ENCODE measurements at regions not wholly inside any gene's neighbourhood (a gene's known extent, or its start where the extent isn't known, plus 50 kb on each side); places are given as distances from the start of the nearest gene placed in this dataset.
A peak's percentile ranks its signal among the peaks of the same experiment; 100 is the strongest.

DNA sequence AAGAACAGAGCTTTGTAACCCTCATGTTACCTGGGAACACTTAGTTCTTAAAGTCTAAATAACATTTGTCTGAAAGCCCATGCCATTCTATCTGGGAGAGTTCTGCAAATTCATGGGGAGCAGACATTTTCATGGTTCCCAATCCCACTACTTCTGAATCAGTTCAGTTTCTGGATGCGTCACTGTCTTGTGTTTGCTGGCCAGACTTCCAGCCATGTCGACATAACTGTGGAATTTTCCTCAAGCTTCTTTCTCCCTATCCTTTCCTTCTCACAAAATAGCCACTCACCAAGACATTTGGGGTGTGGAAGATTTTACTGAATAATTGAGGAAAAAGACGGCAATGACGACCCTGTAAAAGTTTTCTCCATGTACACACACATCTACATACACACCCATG, 272.5 kb downstream of the NEBL start:
- DNase-seq (ENCODE audit: low read depth, low spot score), result no peak
- in situ Hi-C loops (cut with HindIII; ENCODE audit: low pct_unique_long_range_greater_than_20kb, low sequenced_read_pairs), result no loop called here

DNA sequence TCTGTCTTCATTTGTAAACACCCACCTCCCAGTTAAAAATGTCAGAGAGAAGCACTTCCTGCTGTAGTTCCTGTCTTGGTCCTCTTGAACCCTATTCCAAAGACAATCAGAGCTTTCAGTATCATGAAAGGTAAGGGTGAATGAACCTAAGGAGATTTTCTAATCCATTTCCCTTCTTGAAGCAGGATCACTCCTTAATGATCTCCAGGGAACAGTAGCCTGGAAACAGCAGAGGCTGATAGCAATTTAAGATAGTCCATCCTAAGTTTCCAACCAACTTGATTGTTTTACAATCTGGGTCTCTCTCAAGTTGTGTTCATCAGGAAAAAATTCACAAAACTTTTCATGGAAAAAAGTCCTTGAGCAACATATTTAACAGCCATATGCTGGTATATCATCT, 273.6 kb downstream of the NEBL start:
- DNase-seq (ENCODE audit: low read depth, low spot score), result no peak
- in situ Hi-C loops (cut with HindIII; ENCODE audit: low pct_unique_long_range_greater_than_20kb, low sequenced_read_pairs), result no loop called here

DNA sequence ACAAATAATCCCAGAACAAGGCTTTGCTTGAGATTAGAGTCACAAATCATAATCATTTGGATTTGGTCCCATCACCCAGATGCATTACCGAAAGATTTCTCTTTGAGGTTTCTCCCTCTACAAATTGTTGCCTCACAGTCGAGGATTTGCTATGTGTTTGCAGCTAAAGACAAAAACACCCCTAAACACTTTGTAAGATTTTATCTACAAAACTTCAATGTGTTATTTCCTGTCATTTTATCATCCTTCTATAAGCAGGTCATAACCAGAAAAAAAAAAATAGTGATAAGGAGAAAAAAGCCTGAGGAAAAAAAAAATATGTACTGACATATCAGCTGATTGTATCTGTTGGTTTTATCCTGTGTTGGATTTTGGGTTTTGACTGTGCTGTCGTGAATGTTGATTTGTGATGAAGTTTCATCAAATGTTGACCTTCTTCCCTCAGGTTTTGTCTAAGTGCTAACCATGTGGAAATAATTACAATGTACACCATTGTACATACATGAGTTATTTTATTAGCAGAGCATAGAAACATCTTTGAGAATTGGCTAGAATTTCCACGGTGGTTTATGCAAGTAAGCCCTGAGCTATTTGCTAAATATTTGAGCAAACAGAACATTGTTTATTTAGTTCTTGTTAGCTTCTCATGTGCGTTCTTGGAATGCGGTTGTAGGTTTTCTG, 274.4 kb downstream of the NEBL start:
- peak; percentile 55 for DNase-seq (ENCODE audit: low read depth, low spot score)
- in situ Hi-C loops (cut with HindIII; ENCODE audit: low pct_unique_long_range_greater_than_20kb, low sequenced_read_pairs), result no loop called here

DNA sequence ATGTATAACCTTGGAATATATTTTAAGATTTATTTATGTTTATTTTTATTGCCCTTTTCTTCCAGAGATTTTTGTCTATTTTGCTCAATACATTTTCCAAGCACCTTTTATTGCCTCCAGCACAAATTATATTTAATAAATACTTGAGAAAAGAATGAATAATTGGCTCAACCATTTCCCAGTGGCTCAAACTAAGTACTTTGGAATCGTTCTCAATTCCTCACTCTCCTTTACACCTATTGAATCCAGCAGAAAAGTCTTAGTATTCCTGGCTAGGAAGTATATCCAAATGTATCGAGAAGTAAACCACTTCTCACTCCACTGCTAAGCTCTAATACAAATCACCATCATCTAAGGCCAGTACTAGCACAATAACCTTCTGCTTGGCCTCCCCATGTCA, 276.1 kb downstream of the NEBL start:
- DNase-seq (ENCODE audit: low read depth, low spot score), result no peak
- in situ Hi-C loops (cut with HindIII; ENCODE audit: low pct_unique_long_range_greater_than_20kb, low sequenced_read_pairs), result no loop called here

DNA sequence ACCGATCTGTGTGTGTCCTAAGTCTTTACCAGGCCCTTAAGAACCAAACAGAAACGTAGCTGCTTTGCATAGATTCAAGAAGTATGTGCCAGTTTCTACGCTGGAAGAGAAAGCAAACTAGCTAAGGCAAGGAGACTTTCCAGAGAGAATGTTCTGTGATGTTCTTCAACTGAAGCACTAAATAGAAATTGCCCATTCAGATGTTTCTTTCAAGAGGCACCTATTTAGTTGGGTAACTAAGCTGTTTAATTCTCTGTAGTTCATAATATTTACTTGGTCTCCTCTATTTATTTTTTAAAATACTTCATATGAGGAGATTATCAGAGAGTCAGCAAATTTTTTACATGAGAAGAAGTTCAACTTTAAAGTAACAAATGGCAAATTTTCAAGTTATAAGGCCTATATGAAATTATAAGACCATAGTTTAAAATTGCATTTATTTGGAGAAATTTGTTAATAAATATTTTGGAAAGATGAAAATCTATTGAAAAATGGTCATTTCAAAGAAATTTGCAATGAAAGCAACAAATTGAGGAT, 279.0 kb downstream of the NEBL start:
- in situ Hi-C loops (cut with HindIII; ENCODE audit: low pct_unique_long_range_greater_than_20kb, low sequenced_read_pairs), result no loop called here
- DNase-seq (ENCODE audit: low read depth, low spot score), result no peak

DNA sequence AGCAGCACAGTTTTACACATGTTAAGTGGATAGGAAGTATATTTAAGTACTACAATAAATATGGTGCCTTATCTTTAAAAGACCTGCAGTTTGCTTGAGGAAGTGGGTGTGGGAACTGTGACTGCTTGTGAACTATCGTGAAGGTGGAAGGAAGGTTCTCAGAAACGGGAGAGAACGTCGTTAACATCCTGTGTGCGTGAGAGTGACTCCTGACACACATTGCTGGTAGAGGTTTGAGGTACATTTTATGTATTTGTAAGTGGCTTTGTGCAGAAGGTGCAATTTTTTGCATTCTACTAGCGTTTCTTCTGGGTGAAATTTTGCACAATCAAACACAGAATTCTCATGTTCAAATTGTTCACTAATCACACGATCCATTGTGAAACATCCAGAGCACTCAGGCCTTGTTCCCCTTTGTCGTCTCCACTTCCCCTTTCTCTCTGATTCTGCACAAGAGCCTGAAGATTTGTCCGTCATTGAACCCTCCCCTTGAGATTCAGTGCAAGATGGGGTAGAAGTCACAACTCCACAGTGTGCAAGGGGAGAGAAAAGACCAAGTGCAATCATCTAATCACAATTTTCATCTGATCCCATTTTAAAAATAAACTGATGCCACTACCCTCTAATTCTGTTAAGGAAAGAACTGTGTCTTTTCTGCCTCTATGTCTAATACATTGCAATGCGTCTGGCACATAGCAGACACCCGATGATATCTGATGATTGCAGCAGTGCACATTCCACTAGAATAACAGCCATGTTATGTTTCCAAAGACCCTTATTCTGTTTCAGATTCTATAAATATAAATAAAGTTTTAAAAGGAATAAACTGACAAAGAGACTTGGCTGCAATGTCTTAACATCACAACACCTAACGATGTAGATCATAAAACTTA, 279.9 kb downstream of the NEBL start:
- in situ Hi-C loops (cut with HindIII; ENCODE audit: low pct_unique_long_range_greater_than_20kb, low sequenced_read_pairs), result no loop called here
- no peak for DNase-seq (ENCODE audit: low read depth, low spot score)

DNA sequence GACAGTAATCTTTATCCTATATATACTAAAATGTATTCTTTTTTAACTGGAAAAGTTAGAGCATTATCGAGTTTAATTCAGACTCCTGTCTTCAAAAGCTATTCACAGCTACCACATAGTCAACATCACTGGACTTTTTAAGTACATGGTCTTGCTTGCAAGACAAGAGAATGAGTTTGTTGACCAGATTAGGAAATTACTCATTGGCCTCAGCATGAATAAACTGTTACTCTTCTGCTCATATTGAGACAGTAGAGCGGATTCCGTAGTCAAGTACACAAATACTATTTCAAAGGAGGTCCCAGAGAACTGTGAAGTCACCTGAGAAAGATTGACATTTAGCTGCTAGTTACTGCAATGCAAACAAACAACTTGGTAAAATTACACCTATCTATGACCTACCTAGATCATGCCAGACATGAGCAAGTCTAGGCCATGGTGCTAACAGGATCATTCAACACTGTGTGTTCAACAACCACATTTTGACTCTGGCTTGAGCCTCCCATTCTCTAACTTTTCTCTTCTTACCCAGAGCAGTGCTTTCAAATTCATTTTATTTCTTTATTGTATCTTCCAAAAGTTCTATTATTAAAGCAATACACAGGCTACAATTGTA, 280.9 kb downstream of the NEBL start:
- in situ Hi-C loops (cut with HindIII; ENCODE audit: low pct_unique_long_range_greater_than_20kb, low sequenced_read_pairs), result no loop called here
- DNase-seq (ENCODE audit: low read depth, low spot score), result no peak

DNA sequence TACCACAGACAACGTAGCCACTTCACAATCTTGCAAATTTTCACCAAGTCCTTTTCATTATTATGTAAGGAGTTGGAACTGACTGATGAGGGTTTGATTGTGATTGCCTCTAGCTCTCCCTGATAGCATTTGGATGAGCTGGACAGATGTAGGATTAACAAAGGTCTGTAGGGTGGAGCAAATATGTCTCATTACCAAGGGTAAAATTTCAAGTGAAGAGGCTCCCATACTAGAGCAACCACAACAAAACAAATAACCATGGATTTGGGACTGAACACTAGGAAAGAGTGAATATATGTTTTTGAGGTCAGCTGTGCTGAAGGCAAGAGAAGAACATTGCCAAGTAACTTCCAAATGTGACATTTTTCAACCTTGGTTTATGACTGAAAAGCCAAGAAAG, 281.7 kb downstream of the NEBL start:
- in situ Hi-C loops (cut with HindIII; ENCODE audit: low pct_unique_long_range_greater_than_20kb, low sequenced_read_pairs), result no loop called here
- DNase-seq (ENCODE audit: low read depth, low spot score), result no peak

DNA sequence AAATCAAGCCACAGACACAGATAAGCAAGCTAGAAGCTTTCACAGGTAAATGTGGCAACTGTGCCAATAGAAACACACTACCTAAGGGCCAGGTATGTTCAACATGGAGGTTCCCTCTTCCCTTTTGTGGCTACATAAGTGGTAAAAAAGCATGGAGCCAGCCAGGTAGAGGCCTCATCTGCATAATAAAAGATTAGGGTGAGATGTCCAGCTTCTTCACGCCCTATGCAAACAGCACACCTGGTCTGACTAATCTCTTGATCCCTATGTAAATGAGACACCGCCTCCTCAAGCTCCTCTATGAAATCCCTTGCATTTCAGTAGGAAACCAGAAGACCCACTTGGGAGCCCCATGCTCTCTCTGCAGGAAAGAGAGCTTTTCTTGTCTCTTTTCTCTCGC, 282.2 kb downstream of the NEBL start:
- in situ Hi-C loops (cut with HindIII; ENCODE audit: low pct_unique_long_range_greater_than_20kb, low sequenced_read_pairs), result no loop called here
- no peak for DNase-seq (ENCODE audit: low read depth, low spot score)

DNA sequence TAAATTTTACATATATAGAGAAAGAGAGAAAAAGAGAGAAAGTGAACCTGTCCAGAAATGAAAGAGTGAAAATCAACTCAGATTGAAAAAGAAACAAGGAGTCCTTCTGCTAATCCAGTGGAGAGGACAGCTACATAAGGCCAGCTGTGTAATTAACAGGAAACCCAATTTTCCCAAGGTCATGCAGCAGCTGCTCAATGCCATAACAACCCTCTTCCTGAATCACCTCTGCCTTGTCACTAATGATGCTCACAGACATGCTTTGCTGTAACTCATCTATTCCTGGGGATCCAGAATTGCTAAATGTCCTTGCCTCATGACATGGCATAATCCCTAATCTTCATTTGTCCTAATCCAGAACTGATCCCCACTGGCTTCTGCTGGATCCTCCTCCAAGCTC, 288.6 kb downstream of the NEBL start:
- DNase-seq (ENCODE audit: low read depth, low spot score), result no peak
- in situ Hi-C loops (cut with HindIII; ENCODE audit: low pct_unique_long_range_greater_than_20kb, low sequenced_read_pairs), result no loop called here

DNA sequence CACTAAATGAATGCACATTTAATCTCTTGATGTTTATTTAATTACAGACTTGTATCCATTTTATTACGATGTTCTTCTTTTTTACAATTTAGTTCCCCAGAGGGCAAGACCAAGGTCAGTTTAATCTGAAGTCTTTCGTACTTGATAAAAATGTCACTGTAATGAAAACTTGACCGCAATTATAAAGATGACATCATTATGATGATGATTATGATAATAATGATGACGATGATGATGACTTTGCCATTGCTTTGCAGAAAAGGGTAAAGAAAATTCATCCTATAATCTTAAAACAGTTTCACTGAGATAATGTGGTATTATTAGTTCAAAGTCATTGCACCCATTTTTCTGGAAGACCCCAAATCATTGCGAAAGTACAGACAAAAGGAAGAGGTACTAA, 290.1 kb downstream of the NEBL start:
- in situ Hi-C loops (cut with HindIII; ENCODE audit: low pct_unique_long_range_greater_than_20kb, low sequenced_read_pairs), result no loop called here
- DNase-seq (ENCODE audit: low read depth, low spot score), result no peak

DNA sequence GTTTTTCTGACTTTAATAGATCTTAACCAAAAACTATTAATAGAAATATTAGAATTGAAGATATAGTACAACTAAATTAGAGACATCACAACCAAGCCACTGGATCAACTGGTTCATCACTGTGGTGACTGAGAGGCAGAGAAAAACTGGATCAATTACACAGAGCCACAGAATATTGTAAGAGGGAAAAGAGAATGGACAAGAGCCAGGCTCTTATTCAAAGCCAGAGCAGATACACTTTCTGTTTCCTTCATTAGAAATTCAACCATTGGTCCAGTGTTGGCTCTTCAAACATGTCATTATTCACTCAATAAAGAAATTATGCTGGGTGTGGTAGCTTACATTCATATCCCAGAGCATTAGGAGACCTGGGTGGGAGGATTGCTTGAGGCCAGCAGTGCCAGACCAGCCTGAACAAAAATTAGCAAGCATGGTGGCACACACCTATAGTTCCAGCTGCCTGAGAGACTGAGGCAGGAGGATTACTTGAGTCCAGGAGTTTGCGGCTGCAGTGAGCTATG, 295.1 kb downstream of the NEBL start:
- in situ Hi-C loops (cut with HindIII; ENCODE audit: low pct_unique_long_range_greater_than_20kb, low sequenced_read_pairs), result no loop called here

DNA sequence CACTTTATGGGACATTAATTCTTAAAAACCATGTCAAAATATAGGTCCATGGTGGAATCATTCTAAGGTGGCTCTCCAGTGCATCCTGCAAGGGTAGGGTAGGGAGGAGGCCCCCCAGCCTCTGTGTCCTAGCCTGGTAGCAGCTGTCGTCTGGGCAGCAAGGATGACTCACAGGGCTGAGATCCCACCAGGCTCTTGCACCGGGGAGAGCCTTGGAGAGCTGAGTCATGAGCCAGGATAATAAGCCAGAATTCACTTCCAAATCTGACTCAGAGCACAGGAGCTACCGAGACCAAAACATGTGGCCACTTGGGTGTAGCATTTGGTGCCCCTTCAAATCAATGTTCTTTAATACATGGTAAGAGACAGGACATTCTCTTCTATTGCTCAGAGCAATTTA, 298.5 kb downstream of the NEBL start:
- in situ Hi-C loops (cut with HindIII; ENCODE audit: low pct_unique_long_range_greater_than_20kb, low sequenced_read_pairs), result no loop called here
- DNase-seq (ENCODE audit: low read depth, low spot score), result no peak

More for the DNA sequence above, 295.1 kb downstream of the NEBL start:
- no peak for DNase-seq (ENCODE audit: low read depth, low spot score)

DNA sequence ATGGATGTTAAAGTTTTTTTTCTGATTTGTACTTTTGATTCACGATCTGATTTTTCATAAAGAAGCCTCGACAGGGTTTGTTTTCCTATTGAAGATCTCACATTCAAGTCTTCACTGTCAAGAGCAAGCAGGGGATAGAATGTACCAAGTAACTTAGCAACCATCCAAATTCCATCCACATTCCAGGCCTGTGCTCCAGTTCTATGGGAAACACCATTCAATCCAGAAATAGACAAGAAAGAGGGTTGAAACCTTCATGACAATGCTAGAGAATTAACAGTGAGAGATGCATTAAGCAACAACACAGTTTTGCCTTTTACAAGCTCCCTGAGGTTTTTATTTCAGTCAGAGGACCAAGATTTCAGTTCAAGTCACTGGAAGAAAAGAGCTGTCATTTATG, 300.2 kb downstream of the NEBL start:
- no peak for DNase-seq (ENCODE audit: low read depth, low spot score)
- in situ Hi-C loops (cut with HindIII; ENCODE audit: low pct_unique_long_range_greater_than_20kb, low sequenced_read_pairs), result no loop called here

DNA sequence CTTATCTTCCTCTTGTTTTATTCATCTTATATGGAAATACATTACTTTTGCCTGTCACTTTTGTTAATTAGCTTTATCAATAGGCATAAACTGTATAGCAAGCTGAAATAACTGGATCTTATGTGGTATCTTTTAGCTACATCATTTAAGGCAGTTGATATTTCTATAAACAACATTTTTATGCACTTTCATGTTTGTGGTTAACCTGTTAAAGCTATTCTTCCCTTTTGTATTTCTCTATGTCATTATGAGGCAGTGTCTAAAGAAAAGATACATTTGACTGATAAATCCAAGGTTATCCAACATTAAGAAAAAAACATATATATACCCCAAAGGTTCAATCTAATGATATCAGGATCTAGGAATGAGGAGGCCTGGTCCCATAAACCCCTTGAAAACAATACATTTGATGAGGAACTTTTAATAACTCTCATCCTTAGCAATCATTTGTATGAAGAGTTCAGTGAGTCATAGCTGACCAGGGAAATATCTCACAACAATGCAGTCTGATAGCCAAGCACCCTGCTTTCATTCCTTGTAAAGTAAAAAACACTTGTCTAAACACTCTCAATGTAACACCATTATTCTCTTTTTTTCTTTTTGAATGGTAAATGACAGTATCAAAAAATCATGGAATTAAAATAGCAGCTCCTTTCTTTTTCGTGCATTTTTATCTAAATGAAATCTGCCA, 300.9 kb downstream of the NEBL start:
- no peak for DNase-seq (ENCODE audit: low read depth, low spot score)
- in situ Hi-C loops (cut with HindIII; ENCODE audit: low pct_unique_long_range_greater_than_20kb, low sequenced_read_pairs), result no loop called here

DNA sequence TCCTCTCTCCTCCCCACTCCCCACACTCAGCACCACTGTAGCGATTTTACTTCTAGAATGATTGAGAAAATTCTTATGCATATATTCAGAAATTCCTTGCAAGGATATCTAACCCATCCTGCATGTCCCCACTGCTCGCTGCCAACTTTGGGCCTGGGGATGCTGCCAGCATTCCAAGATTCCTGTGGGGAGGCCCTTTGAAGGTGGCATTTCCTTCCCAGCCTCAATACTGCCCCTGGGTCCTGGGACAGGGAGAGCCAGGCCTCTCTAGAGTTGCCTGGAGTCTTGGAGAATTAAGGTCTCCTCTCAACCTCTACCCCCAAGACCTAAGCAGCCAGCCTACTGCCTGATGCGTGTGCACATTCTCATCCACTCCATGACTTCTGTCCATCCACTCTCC, 303.5 kb downstream of the NEBL start:
- in situ Hi-C loops (cut with HindIII; ENCODE audit: low pct_unique_long_range_greater_than_20kb, low sequenced_read_pairs), result no loop called here
- DNase-seq (ENCODE audit: low read depth, low spot score), result no peak

DNA sequence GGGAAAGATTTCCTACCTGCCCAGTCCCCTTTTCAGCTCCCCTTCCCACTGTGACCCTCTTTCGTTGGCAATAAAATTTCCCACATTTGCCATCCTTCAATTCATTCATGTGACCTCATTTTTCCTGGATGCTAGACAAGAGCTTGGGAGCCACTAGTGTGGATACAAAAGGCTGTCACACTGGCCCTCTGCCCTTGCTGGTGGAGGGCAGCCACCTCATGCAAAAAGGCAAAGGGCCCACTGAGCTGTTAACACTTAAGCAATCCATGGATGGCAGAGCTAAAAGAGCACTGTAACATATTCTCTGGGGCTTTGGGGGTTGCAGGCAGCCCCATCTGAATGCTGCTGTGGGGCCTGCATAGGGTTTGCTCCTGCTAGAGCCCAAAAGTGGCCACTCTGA, 315.1 kb downstream of the NEBL start:
- in situ Hi-C loops (cut with HindIII; ENCODE audit: low pct_unique_long_range_greater_than_20kb, low sequenced_read_pairs), result no loop called here

DNA sequence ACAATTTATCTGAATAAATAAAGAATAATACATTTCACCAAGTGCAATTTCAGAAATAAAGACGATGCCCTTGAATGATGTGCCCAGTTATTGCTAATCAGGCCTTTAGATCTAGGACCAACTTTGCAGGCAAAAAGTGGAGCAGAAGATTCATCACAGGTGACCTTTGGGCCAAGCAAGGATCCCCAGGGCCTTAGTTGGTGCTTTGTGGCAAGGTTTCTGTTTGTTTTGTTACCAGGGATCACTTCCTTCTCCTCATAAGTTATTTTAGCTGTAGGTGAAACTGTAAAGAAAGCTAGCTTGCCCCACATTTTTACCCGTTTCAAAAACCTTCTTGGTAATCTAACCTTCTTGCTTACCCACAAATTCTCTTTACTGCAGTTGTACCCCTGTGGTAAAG, 323.2 kb downstream of the NEBL start:
- in situ Hi-C loops (cut with HindIII; ENCODE audit: low pct_unique_long_range_greater_than_20kb, low sequenced_read_pairs), result no loop called here
- DNase-seq (ENCODE audit: low read depth, low spot score), result no peak

More for the DNA sequence above, 315.1 kb downstream of the NEBL start:
- no peak for DNase-seq (ENCODE audit: low read depth, low spot score)

All from SK-MEL-5 (cell line).